ENCODE measurements at regions not wholly inside any gene's neighbourhood (a gene's known extent, or its start where the extent isn't known, plus 50 kb on each side); places are given as distances from the start of the nearest gene placed in this dataset.
"Not testable (repeated sequence)": the region's sequence is repeated elsewhere in the genome, so short reads cannot be mapped to it uniquely, and the experiment has no call there.

- no peak for DNase-seq (ENCODE audit: low read depth)
Measured at GRCh38 chr10:62996925-62997324, 136.2 kb upstream of the NRBF2 start.

GRCh38 chr10:62996516-62996915 lies 136.6 kb upstream of the NRBF2 start:
- no peak for DNase-seq (ENCODE audit: low read depth)

GRCh38 chr10:62993121-62993520 lies 140.0 kb upstream of the NRBF2 start:
- no peak for DNase-seq (ENCODE audit: low read depth)

- no peak for DNase-seq (ENCODE audit: low read depth)
Measured at GRCh38 chr10:62992145-62992721, 140.9 kb upstream of the NRBF2 start.

- no peak for DNase-seq (ENCODE audit: low read depth)
Measured at GRCh38 chr10:62990126-62990525, 143.0 kb upstream of the NRBF2 start.

- no peak for DNase-seq (ENCODE audit: low read depth)
Measured at GRCh38 chr10:62985807-62986600, 147.1 kb upstream of the NRBF2 start.

- no peak for DNase-seq (ENCODE audit: low read depth)
Measured at GRCh38 chr10:62981096-62981495, 152.0 kb upstream of the NRBF2 start.

- DNase-seq (ENCODE audit: low read depth) = no peak
Measured at GRCh38 chr10:62980687-62981086, 152.4 kb upstream of the NRBF2 start.

GRCh38 chr10:62979921-62980320 lies 153.2 kb upstream of the NRBF2 start:
- no peak for DNase-seq (ENCODE audit: low read depth)

GRCh38 chr10:62978482-62978881 lies 154.6 kb upstream of the NRBF2 start:
- no peak for DNase-seq (ENCODE audit: low read depth)

GRCh38 chr10:62974795-62975194 lies 158.3 kb upstream of the NRBF2 start:
- DNase-seq (ENCODE audit: low read depth) = not testable (repeated sequence)

- no peak for DNase-seq (ENCODE audit: low read depth)
Measured at GRCh38 chr10:62972103-62972502, 155.9 kb upstream of the EGR2 start.

- no peak for DNase-seq (ENCODE audit: low read depth)
Measured at GRCh38 chr10:62964026-62964425, 147.9 kb upstream of the EGR2 start.

- DNase-seq (ENCODE audit: low read depth) = no peak
Measured at GRCh38 chr10:62961951-62962523, 145.9 kb upstream of the EGR2 start.

- DNase-seq (ENCODE audit: low read depth) = no peak
Measured at GRCh38 chr10:62960416-62960815, 144.2 kb upstream of the EGR2 start.

- DNase-seq (ENCODE audit: low read depth) = no peak
Measured at GRCh38 chr10:62959553-62959952, 143.4 kb upstream of the EGR2 start.

- no peak for DNase-seq (ENCODE audit: low read depth)
Measured at GRCh38 chr10:62958980-62959379, 142.8 kb upstream of the EGR2 start.

GRCh38 chr10:62946278-62946677 lies 130.1 kb upstream of the EGR2 start:
- no peak for DNase-seq (ENCODE audit: low read depth)

- no peak for DNase-seq (ENCODE audit: low read depth)
Measured at GRCh38 chr10:62939698-62940097, 123.5 kb upstream of the EGR2 start.

- DNase-seq (ENCODE audit: low read depth) = no peak
Measured at GRCh38 chr10:62938672-62939071, 122.5 kb upstream of the EGR2 start.

- DNase-seq (ENCODE audit: low read depth) = no peak
Measured at GRCh38 chr10:62937674-62938073, 121.5 kb upstream of the EGR2 start.

- no peak for DNase-seq (ENCODE audit: low read depth)
Measured at GRCh38 chr10:62935022-62935421, 118.9 kb upstream of the EGR2 start.

GRCh38 chr10:62934258-62934657 lies 118.1 kb upstream of the EGR2 start:
- no peak for DNase-seq (ENCODE audit: low read depth)

GRCh38 chr10:62928763-62929162 lies 112.6 kb upstream of the EGR2 start:
- DNase-seq (ENCODE audit: low read depth) = not testable (repeated sequence)
